HUDEP-2 (cell line): ENCODE measurements at regions not wholly inside any gene's neighbourhood (a gene's known extent, or its start where the extent isn't known, plus 50 kb on each side); places are given as distances from the start of the nearest gene placed in this dataset.
A peak's percentile ranks its signal among the peaks of the same experiment; 100 is the strongest.
"Not testable (repeated sequence)": the region's sequence is repeated elsewhere in the genome, so short reads cannot be mapped to it uniquely, and the experiment has no call there.

Experiments
- DNase-seq, 76 experiments: peaks; one replicate each; lab custom pipeline; 2025; ENCODE audit not compliant: unreplicated experiment in 76 of 76; lab: John Stamatoyannopoulos, UW

DNA sequence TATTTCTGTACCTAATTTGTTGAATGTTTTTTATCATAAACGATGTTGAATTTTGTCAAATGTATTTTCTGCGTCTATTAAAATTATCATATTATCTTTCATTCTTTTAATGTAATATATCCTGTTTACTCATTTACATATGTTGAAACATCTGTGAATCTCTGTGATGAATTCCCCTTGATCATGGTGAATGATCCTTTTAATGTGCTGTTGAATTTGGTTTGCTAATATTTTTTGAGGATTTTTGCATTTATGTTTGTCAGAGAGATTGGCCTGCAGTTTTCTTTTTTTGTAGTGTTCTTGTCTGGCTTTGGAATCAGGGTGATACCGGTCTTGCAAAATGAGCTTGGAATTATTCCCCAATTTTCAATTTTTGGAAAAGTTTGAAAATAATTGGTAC, 569.3 kb upstream of the CCDC179 start:
- DNase-seq = no peak

DNA sequence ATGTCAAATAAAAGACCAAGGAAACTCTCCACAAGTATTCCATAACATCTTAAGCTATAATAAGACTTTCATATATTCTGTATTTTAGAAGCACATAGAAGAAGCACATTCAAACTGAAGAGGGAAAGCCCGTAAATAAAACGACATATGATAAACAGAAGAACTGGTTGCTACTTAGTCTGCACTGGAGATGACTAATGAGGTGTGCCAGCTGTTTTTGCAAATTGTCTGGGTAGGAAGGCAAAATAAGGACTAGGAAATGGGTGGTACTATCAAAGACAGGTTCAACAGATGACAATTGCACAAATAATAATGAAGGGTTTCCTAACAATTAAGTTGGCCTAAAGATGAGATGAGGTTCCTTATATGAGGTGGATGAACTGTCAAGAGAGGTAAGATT, 593.2 kb upstream of the CCDC179 start:
- DNase-seq = no peak

DNA sequence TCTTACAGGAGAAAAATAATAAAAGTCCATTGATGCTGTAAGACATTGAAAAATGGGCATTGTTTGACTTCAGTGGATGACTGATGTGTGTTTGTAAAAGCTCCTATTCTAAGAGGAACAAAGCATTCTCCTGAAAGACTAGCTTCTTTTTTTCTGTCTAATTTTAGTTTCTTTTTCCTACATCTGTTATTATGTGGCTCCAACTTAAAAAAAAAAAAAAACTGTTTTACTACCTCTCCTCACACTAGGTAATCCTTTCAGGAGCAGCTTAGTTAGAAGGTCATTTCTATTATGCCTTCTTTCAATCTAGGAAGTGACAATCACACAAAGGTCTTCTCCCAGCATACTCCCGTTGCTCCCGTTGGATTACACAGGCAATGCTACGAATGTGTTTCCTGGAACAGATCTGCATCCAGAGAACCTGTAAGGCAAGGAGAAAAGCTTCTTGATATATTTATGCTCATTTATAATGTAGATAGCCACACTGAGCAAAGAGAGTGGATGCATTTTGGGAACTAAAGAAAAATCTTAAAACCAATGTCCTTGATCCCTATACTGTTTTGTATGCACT, 595.1 kb upstream of the CCDC179 start:
- no peak for DNase-seq

DNA sequence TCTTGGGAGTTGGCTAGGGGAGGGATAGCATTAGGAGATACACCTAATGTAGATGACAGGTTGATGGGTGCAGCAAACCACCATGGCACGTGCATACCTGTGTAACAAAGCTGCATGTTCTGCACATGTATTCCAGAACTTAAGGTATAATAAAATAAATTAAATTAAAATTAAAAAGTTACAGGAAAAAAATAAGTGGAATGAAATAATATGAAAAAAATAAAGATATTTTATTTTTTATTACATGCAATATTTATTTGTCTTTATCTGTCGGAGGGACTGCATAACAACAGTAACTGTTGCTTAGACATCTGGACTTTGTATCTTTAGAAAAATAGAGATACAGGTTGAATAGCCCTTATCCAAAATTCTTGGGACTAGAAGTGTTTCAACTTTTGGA, 597.4 kb upstream of the CCDC179 start:
- no peak for DNase-seq

DNA sequence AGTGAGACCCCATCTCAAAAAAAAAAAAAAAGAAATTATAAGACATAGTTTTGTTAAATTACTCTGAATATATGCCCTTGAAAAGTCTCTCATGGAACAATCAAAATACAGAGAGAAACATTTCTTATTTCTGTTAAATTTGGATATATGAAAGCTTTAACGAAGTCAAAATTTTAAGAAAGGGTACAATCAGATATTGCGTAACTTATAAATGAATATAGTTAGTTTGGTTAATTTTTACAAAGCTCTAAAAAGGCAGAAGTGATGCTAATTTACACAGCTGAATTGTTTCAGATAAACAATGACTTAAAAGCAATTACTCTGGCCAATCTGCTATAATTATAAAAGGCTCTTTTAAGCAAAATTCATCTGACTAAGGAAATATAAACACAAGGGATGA, 611.6 kb upstream of the CCDC179 start:
- DNase-seq = no peak

DNA sequence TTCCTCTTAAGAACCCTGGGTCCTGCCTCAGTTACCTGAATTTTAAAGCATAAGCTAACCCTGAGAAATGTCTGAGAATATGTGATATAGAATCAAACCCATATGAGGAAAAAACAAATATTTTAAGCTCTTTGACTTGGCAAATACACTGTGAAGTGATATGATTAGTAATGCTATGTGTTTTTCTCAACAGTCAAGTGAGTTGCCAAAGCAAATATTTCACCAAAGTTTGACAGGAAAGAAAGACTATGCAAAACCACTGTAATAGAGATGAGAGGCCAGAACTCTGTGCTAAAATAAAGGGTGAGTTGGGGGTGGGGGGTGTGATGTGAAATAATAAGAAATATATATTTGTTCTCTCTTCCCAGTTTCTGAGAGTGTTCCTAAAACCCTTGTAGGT, 613.5 kb upstream of the CCDC179 start:
- DNase-seq = no peak

DNA sequence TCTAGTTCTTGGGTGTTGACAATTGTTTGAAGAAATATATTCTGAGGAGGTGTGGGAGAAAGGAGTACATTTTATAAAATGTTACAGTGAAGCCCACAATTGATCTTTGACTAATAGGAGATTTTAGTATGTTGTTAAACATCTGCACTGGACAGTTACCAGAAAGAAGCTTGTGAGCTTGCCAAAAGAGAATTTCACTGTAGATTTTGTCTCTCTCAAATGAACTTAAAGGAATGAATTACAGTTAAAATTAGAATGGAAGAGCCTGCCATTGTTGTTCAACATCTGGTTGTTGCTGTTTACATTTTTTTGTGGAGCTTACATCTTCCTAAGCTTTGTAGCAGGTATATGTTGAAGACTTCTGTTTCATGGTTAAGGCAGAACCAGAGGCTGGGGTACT, 620.5 kb upstream of the CCDC179 start:
- no peak for DNase-seq

DNA sequence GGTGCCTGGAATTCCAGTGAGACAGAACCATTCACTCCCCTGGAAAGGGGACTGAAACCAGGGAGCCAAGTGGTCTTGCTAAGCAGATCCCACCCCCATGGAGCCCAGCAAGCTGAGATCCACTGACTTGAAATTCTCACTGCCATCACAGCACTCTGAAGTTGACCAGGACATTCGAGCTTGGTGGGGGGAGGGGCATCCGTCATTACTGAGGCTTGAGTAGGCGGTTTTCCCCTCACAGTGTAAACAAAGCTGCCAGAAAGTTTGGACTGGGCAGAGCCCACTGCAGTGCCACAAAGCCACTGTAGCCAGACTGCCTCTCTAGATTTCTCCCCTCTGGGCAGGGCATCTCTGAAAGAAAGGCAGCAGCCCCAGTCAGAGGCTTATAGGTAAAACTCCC, 623.9 kb upstream of the CCDC179 start:
- not testable (repeated sequence) for DNase-seq

DNA sequence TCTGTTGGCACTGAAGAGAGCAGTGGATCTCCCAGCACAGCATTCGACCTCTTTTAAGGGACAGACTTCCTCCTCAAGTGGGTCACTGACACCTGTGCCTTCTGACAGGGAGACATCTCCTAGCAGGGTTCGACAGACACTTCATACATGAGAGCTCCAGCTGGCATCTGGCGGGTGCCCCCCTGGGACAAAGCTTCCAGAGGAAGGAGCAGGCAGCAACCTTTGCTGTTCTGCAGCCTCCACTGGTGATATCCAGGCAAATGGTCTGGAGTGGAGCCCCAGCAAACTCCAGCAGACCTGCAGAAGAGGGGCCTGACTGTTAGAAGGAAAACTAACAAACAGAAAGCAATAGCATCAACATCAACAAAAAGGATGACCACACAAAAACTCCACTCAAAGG, 624.3 kb upstream of the CCDC179 start:
- not testable (repeated sequence) for DNase-seq

DNA sequence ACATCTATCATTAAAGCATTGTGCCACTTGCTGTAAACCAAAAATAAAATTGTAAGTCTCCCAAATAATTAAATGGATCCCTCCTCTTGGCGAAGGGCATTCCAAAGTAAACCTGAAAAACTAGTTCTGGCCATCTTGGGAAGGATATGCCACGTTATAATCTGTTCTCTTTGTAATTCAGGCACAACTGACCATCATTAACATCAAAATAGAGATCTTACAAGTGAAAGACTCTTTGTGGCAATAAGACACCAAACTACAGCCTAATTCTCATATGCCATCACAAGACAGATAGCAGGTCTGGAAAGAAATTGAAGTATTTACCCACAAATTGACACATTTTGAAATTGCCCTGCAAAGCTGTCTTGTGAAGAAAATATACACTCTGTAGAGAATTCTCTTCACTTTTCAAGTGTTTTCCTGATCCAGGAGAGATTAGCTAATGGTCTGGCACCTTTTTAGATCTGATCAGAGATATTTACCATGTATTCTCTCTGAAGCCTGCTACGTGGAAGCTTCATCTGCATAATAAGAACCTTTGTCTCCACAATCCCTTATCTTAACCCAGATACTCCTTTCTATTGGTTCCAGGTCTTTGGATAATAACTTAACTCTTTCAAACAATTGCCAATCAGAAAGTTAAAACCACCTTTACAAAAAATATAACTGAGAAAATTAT, 630.4 kb upstream of the CCDC179 start:
- no peak for DNase-seq

DNA sequence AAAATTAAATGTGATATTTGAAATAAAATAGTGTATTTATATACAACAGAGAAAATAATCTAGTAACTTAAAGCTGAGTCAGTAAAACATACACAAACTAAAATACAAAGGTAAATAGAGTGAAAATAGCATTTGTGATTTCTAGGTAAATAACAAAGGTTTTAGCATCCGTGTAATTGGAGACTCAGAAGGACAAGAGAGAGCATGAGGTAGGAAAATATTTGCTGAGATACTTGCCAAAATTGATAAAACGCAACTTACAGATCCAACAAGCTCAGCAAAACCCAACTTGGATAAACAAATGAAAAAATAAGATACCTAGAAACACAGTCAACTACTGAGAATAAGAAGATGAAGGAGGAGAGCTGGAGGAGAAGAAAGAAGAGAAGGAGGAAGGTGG, 634.7 kb upstream of the CCDC179 start:
- DNase-seq = no peak

DNA sequence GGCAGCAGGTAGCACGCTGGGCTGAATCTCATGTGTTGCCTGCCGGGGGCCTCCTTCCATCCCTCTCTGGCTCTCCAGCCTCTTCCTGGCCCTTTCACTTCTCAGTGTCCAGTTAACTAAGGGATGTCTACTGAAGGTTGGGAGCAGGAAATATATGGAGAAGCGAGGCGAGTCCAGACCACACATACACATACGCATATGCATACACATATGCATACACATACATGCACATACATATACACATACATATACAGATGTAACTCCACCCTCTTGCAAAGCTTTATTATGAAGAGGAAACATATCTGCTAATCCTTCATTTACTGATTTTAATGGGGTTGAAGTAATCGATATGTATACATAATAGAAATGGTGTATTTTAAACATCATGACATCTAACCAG, 636.1 kb upstream of the CCDC179 start:
- no peak for DNase-seq

DNA sequence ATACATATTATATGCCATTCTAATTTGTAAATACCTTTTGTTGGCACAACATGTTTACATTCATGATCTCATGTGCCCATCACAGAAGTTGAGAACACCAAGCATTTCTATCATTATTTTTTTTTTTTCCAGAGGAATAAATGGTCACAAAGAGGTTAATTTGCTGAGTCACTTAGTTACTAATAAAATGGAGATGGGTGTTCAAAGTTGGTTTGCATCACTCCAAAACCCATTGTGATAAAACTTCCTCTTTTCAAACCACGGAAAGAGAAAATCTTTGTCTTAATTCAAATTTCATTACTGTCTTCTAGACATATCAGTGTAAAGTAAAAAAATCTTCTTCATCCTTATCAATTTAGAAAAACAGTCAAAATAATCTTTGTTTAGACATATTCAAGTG, 636.8 kb upstream of the CCDC179 start:
- no peak for DNase-seq

DNA sequence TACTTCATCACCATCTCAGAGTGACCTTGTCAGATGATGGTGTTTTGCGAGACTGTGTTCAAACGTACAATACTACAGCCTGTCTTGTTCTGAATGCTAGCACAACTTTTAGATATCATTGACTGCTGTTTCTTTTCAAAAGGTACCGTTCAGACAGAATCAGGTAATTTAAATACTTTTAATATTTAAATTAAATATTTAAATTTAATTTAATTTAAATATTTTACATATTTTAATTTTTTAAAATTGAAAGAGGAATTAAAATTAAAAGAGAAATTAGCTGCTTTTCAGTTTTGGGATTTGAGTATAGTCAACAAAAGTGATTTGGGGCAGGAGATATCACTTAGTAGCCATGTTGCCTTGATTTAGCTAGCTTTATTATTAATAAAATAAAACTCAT, 642.1 kb upstream of the CCDC179 start:
- no peak for DNase-seq

DNA sequence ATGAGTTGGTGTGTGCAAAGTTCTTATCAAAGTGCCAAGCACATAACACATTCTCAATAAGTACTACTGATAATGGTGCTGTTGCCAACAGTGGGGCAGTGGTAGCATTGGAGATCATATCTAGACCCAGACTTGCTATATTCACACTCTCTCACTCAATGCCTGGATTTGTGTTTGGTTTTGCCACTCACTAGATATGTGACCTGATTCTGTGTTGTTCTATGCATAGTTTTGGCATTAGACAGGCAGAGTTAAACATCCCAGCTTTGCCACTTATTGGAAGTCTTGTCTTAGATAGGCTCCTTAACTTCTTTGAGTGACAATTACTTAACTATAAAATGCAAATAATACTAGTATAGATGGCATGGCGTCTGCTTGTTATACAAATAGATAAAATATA, 642.6 kb upstream of the CCDC179 start:
- DNase-seq = no peak

DNA sequence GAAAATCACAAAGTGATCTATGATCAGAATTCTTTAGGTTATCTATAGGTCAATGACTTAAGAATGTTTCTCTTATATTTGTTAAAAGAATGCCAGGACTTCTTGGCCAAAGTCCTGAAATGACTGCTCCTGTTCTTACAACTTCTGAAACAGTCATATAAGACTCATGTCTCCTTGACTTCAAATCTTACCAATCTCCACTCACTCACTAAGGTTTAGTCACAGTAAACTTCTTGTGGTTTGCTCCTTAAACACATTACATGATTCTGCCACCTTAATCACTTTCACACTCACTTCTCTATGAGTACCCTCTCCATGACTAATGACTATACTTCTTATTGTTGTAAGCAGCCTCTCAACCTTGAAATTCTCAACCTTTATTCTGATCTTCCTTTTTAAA, 648.7 kb upstream of the CCDC179 start:
- DNase-seq = no peak

DNA sequence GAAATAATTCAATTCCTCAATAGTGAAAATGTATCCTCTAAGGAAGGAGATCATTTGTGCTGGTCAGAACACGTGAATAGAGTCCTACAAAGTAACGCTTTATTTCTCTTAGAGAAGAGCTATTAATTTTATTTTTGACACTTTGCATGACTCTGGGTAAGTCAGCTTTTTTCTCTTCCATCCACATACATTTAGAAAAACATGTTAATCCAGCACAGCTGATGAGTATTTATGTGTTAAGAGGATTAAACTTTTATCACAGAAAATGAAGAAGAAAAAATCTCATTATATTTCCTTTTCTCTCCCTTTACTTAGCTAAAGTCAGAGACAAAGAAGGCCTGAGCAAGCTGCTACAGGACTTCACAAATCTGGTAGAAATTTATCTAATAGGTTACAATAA, 649.5 kb upstream of the CCDC179 start:
- DNase-seq = no peak

DNA sequence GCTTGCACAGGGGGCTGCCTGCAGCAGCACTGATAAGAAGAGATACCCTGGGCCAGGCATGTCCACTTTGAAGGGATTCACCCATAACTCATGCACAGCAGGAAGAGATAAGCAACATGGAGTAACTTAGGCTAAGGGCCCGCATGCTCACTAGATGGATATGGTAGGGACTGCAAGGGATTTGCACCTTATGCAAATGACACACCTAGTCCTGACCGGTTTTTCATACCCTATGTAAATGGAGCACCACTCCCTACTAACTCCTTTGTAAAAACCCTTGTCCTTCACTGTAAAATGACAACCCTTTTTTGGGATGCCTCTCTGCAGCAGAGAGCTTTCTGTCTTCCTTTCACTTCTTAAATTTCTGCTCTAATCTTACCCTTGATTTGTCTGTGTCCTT, 658.9 kb upstream of the CCDC179 start:
- DNase-seq = peak in 1 of 76 experiments; percentile 14

DNA sequence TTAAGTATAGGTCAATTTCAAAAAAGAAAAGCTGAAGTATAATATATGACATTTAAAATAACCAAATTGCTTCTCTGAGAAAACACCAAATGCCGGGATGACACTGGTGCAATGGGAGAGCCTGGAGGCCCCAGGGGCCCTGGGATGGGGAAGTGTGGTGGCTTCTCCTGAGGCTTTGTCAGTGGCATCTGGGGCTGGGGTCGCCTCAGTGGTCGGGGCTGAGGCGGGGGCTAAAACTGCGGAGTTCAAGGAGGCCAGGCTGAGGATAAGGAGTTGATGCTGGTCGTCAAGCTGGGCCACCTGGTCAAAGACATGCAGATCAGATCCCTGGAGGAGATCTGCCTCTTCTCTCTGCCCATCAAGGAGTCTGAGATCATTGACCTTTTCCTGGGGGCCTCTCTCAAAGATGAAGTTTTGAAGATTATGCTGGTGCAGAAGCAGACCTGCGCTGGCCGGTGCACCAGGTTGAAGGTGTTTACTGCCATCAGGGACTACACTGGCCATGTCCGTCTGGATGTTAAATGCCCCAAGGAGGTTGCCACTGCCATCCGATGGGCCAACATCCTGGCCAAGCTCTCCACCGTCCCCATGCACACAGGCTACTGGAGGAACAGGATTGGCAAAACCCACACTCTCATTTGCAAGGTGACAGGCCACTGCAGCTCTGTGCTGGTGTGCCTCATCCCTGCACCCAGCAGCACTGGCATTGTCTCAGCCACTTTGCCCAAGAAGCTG, 660.1 kb upstream of the CCDC179 start:
- no peak for DNase-seq

DNA sequence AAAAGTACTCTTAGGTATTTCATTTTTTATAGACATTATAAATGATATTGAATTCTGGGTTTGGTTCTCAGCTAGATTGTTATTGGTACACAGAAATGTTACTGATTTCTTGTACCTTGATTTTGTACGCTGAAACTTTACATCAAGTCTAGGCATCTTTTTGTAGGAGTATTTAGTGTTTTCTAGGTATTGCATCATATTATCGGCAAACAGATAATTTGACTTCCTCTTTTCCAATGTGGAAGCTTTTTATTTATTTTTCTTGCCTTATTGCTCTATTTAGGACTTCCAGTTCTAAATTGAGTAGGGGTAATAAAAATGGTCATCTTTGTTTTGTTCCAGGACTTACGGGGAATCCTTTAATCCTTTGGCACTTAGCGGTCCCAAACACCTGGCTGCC, 676.6 kb upstream of the CCDC179 start:
- no peak for DNase-seq

DNA sequence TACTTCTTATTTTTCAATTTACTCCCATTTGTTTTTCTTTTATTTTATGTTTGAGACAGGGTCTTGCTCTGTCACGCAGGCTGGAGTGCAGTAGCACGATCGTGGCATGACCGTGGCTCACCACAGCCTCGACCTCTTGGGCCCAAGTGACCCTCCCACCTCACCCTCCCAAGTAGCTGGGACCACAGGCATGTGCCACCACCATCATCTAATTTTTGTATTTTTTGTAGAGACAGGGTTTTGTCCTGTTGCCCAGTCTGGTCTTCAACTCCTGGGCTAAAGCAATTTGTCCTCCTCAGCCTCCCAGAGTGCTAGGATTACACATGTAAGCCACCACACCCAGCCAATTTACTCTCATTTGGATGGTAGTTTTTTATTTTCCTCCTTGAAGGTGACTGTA, 679.3 kb upstream of the CCDC179 start:
- DNase-seq = no peak

DNA sequence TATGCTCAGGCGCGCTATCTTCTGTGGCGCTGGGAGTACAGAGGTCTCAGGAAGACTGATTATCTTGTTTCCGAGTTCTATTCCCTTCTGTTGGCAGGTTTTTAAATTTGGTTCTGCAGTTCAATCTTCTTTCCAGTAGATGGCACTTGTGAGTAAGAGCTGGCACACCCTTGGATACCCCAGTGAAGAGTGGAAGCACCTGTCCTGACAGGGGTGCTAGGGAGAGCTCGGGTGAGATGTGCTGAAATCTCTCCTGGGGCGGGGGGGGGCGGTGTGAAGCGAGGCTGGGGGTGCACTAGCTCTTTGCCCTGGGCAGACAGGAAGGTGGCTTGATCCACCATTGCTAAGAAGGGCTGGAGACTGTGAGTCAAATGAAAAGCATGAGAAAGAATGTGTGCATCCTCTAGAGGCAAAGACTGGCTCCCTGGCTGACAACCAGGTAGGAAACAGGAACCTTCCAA, 679.9 kb upstream of the CCDC179 start:
- peak in 20 of 76 experiments; percentile 0 to 77 (median 12) for DNase-seq
